ENCODE measurements at regions not wholly inside any gene's neighbourhood (a gene's known extent, or its start where the extent isn't known, plus 50 kb on each side); places are given as distances from the start of the nearest gene placed in this dataset.

- H3K4me1 ChIP-seq (ENCODE audit: low read length): peaks cover 4% of the 10 kb centered on the region; the same call in 1 of the 2 replicates
- H3K4me2 ChIP-seq (ENCODE audit: low read length): no peak overlapping the region
- H3K9me3 ChIP-seq (ENCODE audit: insufficient read depth, low read length): no peaks in the 10 kb centered on the region
- no peaks in the 10 kb centered on the region for H3K79me2 ChIP-seq (ENCODE audit: low read length)
- no peak overlapping the region for H2AFZ ChIP-seq (ENCODE audit: low read depth, low read length)
- TF ChIP-seq, protein P1, sequence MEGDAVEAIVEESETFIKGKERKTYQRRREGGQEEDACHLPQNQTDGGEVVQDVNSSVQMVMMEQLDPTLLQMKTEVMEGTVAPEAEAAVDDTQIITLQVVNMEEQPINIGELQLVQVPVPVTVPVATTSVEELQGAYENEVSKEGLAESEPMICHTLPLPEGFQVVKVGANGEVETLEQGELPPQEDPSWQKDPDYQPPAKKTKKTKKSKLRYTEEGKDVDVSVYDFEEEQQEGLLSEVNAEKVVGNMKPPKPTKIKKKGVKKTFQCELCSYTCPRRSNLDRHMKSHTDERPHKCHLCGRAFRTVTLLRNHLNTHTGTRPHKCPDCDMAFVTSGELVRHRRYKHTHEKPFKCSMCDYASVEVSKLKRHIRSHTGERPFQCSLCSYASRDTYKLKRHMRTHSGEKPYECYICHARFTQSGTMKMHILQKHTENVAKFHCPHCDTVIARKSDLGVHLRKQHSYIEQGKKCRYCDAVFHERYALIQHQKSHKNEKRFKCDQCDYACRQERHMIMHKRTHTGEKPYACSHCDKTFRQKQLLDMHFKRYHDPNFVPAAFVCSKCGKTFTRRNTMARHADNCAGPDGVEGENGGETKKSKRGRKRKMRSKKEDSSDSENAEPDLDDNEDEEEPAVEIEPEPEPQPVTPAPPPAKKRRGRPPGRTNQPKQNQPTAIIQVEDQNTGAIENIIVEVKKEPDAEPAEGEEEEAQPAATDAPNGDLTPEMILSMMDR (IDR thresholded peaks at IDR 0.05; ENCODE audit: low read depth, low read length): no peak
- TF ChIP-seq EZH2phosphoT487 (IDR thresholded peaks at IDR 0.05; ENCODE audit: low read depth): no peak
- no peaks in the 10 kb centered on the region for H3K27me3 ChIP-seq (ENCODE audit: low read depth, low read length)
- H3K36me3 ChIP-seq (replicated peaks; ENCODE audit: low read depth, low read length): peaks cover 4% of the 10 kb centered on the region
- H4K20me1 ChIP-seq (ENCODE audit: insufficient read depth, low read length): no peaks in the 10 kb centered on the region
- no peak overlapping the region for H3K4me3 ChIP-seq (ENCODE audit: low read length)
- H3K27ac ChIP-seq (ENCODE audit: low read length): no peak overlapping the region
- H3K9ac ChIP-seq (ENCODE audit: low read length): no peak overlapping the region
Measured at GRCh38 chr1:198883184-198883583, 244.3 kb downstream of the PTPRC start.

DNA sequence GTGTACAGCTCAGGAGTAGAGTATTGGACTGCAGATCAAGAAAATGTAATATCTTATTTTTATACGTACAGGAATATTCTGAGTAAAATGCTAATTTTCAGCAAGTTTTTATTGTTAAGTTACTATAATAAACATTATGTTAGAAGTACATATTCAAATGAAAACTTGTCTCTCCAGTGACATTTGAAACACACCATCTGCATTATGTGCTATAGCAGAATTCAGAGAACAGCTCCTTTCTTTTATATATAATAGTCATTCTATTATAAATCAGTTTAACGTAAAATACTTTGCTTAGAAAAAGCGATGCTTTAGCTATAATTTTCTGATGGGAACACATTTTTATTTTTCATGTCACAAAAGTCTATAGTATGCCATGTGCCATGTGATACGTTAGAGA, 249.0 kb downstream of the PTPRC start:
- TF ChIP-seq, protein P1 (IDR thresholded peaks at IDR 0.05; ENCODE audit: low read depth, low read length): no peak
- TF ChIP-seq EZH2phosphoT487 (IDR thresholded peaks at IDR 0.05; ENCODE audit: low read depth): no peak
- Histone ChIP-seq H3K4me1 (ENCODE audit: low read length) (peaks cover 7% of the 10 kb centered on the region; the same call in 1 of the 2 replicates), H3K4me2 (ENCODE audit: low read length) (no peak overlapping the region), H4K20me1 (ENCODE audit: insufficient read depth, low read length) (no peaks in the 10 kb centered on the region), H2AFZ (ENCODE audit: low read depth, low read length) (no peak overlapping the region), H3K9me3 (ENCODE audit: insufficient read depth, low read length) (no peaks in the 10 kb centered on the region), H3K79me2 (ENCODE audit: low read length) (no peaks in the 10 kb centered on the region), H3K9ac (ENCODE audit: low read length) (no peak overlapping the region), H3K4me3 (ENCODE audit: low read length) (no peak overlapping the region), H3K27ac (ENCODE audit: low read length) (no peak overlapping the region), H3K36me3 (replicated peaks; ENCODE audit: low read depth, low read length) (no peaks in the 10 kb centered on the region), H3K27me3 (ENCODE audit: low read depth, low read length) (no peaks in the 10 kb centered on the region)

DNA sequence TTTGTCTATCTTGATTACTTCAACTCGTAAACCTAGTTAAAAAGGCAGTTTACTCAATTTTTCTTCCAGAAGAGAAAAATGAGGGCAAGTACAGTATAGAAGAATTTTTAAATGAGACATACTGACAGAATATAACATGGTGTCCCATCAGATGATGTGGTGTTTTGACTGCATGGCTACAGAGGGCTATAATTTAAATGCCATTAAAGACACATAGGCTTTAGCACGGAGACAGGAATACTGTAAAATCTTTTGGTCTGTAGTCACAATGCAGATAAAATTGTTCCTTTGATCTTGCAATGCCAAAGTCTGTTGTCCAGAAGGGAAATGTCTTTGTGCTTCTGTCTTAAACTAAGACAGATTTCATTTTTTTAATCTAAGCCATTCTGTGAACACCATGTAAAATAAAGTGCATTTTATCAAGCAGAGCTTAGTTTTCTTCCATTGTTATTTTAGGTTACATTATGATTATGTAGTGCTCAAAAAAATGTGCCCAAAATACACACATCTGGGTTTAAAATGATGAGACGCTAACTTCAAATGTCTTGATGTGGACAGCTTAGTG, 249.6 kb downstream of the PTPRC start:
- no peak for TF ChIP-seq EZH2phosphoT487 (IDR thresholded peaks at IDR 0.05; ENCODE audit: low read depth)
- TF ChIP-seq, protein P1 (IDR thresholded peaks at IDR 0.05; ENCODE audit: low read depth, low read length): no peak
- H3K9me3 ChIP-seq (ENCODE audit: insufficient read depth, low read length): no peaks in the 10 kb centered on the region
- H2AFZ ChIP-seq (ENCODE audit: low read depth, low read length): no peak overlapping the region
- H3K79me2 ChIP-seq (ENCODE audit: low read length): no peaks in the 10 kb centered on the region
- no peaks in the 10 kb centered on the region for H3K27me3 ChIP-seq (ENCODE audit: low read depth, low read length)
- H3K36me3 ChIP-seq (replicated peaks; ENCODE audit: low read depth, low read length): no peaks in the 10 kb centered on the region
- no peak overlapping the region for H3K9ac ChIP-seq (ENCODE audit: low read length)
- no peak overlapping the region for H3K27ac ChIP-seq (ENCODE audit: low read length)
- no peak overlapping the region for H3K4me2 ChIP-seq (ENCODE audit: low read length)
- H3K4me1 ChIP-seq (ENCODE audit: low read length): 0 out of 2 replicates have a peak, but pooled peaks cover 2% of the 10 kb centered on the region
- no peak overlapping the region for H3K4me3 ChIP-seq (ENCODE audit: low read length)
- no peaks in the 10 kb centered on the region for H4K20me1 ChIP-seq (ENCODE audit: insufficient read depth, low read length)

DNA sequence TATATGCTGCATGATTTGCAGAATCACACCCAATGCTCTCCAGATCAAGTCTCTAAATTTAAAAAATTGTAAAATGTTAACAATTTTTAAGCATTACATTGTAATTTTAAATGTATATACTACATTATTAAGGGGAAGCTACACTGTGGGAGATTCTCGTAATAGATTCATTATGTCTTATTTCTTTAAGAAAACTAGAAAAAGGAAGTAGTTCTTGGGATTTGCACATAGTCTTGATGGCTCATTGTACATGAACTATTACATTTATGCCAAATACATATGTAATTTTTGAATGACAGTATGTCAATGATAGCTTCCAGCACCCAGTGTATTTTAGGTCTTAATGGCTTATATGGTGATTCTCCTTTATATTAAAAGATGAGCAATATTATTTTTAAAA, 250.3 kb downstream of the PTPRC start:
- no peaks in the 10 kb centered on the region for H4K20me1 ChIP-seq (ENCODE audit: insufficient read depth, low read length)
- no peaks in the 10 kb centered on the region for H3K27me3 ChIP-seq (ENCODE audit: low read depth, low read length)
- no peak overlapping the region for H3K9ac ChIP-seq (ENCODE audit: low read length)
- H3K9me3 ChIP-seq (ENCODE audit: insufficient read depth, low read length): no peaks in the 10 kb centered on the region
- TF ChIP-seq, protein P1 (IDR thresholded peaks at IDR 0.05; ENCODE audit: low read depth, low read length): no peak
- no peak for TF ChIP-seq EZH2phosphoT487 (IDR thresholded peaks at IDR 0.05; ENCODE audit: low read depth)
- no peak overlapping the region for H3K4me2 ChIP-seq (ENCODE audit: low read length)
- H3K27ac ChIP-seq (ENCODE audit: low read length): no peak overlapping the region
- 0 out of 2 replicates have a peak, but pooled peaks cover 2% of the 10 kb centered on the region for H3K4me1 ChIP-seq (ENCODE audit: low read length)
- H2AFZ ChIP-seq (ENCODE audit: low read depth, low read length): no peak overlapping the region
- no peaks in the 10 kb centered on the region for H3K79me2 ChIP-seq (ENCODE audit: low read length)
- no peaks in the 10 kb centered on the region for H3K36me3 ChIP-seq (replicated peaks; ENCODE audit: low read depth, low read length)
- H3K4me3 ChIP-seq (ENCODE audit: low read length): no peak overlapping the region

Measured in OCI-LY3 (cell line).